GM04504 (cell line): ENCODE measurements at regions not wholly inside any gene's neighbourhood (a gene's known extent, or its start where the extent isn't known, plus 50 kb on each side); places are given as distances from the start of the nearest gene placed in this dataset.
"Not testable (repeated sequence)": the region's sequence is repeated elsewhere in the genome, so short reads cannot be mapped to it uniquely, and the experiment has no call there.

ENCODE experiments used
- DNase-seq: peaks from one replicate; pipeline ENCODE4 v3.0.0-alpha.2; 2012; ENCODE audit warnings: low read depth

DNA sequence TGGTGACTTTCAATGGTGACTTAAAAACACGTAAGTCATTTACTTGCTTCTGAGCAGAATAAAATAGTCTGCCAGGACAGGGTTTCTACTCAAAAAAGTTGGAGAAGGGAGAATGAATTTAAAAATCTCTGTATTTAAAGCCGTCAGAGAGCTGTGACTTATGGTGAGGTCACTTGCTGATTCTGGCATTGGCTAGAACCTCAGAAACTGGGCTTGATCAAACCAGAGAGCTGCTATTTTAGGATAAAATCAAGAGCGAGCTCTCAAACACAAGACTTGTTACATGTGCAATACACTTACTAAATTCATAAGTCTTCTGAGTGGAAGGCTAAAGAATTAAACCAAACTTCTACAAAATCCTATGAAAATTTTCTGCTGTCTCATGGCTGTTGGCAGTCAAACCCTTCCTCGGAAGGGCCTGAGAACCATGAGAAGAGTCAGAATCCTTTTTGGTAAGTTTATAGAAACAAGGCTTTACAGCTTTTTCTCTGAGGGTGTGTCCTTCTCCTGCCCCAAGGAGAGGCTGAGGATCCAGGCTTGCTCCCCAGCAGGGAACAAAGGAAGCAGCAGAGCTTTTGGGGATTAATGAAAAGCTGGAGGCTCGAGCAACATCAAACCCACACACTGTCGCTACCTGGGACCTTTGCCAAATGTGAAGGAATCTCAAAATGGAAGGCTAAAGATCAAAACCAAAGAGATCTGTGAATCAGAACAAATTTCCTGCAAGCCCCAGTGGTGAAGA lies 816.4 kb downstream of the SOCS6 start:
- DNase-seq, result no peak

DNA sequence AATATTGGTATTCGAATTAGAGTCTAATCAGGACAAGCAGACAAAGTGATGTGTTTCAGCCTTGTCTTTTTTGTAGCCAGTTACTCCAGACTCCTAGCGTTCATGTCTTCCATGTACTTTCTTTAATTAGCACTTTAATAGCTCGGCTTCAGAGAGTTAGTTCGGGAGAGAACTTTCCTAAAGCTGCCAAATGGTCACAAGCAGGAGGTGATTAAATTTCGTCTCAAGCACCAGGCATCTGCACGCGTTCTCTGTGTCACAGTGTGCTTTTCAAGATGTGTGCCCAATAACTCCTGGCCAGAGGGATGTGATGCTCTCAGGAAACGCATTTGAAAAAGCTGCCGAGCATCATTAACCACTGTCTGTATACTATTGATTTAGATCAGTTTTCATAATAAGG lies 790.8 kb downstream of the SOCS6 start:
- no peak for DNase-seq

DNA sequence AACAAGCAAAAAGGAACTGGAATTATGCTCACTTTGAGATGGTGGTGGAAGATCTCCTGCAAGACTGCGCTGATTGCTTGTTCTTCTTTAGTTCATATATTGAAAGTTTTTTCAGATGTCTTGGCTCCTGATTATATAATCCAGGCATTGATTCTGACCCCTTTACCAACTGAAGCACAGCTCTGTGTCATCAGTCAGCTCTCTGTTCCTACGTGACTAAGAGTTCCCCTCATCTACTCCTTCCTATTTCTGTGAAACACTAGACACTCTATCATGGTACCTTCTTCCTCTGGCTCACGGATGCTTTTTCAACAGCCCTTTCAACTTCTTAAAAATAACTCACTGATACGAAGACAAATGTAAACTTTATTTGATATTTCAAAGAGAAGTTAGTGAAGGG lies 788.6 kb downstream of the SOCS6 start:
- no peak for DNase-seq

DNA sequence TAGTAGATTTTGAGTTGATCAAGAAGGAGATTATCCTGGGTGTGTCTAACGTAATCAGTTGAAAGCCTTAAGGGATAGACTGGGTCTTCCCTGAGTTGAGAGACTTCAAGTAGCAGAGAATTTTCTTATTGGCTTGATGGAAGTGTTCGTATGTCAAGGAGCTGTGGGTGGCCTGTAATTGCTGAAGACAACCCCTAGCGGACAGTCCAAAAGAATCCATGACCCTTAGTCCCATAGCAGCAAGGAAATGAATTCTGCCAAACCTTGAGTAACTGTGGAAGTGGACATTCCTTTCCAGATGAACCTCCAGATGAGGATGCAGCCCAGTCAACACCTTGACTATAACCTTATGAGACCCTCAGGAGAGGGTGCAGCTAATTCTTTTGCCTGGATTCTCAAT lies 786.3 kb downstream of the SOCS6 start:
- DNase-seq, result no peak

DNA sequence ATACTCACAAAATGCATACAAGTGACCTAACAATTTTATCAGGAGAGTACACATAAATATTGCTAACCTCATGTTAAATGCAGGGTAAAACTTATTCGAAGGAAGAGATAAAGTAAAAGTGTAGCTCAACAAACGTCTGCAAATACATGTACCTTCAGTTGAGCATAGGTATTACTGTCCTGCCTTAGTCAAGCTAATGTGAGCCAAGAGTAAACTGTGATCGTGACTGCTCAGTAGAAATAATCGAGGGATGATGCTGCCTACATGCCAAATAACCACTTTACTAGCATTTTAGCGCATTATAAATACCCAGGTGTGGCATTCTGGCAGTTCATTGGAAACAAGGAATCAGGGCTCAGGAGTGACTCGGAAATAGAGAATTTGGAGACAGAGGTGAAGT lies 779.5 kb downstream of the SOCS6 start:
- DNase-seq, result no peak

DNA sequence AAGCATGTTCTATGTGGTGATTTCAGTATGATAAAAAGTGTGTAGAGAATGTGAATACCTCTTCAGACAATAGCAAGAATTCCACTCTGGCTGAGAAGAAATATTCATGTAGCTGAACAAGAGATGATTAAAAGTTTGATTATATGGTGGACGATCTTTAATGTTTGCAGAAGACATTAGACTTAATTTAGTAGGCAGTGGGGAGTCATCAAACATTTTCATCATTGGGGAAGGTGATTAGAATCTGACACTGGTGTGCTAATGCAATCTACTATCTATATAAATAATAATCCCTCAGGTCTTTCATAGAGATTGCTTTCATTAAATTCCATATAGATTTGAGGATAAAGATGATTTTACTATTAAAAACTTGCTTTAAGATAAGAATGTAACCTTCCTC lies 761.0 kb downstream of the SOCS6 start:
- no peak for DNase-seq

- DNase-seq, result no peak
These were observed 759.0 kb downstream of the SOCS6 start for GRCh38 chr18:71047882-71048281.

DNA sequence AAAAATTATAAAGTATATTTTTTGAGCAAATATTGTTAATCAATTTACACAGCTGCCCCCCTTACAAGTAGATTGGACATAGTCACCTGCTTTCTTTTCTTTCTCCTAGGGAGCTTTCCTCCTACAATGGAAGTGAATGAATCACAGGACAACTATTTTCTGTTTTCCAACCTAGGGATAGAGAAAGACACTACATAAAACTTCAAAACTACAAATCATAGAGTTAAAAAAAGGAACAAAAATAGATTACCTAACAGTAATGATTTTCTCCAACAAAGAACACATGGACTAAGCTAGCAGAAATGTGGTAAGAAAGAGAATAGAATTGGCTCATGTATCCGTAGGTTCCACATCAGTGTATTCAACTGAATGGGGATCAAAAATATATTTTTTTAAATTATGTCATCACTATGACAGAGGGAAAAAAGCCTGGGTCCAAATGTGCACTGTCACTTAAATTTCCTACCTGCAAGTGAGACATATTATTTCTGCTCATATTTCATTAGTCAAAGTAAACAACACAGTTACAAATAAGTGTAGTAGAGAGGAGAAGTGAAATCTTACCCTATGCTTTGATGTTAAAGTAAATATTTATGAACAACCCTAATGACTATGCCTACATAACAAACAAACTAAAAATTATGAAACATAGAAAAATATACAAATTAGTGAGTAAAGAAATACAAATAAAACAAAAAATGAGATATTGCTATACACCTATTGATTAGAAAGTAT lies 756.7 kb downstream of the SOCS6 start:
- no peak for DNase-seq

DNA sequence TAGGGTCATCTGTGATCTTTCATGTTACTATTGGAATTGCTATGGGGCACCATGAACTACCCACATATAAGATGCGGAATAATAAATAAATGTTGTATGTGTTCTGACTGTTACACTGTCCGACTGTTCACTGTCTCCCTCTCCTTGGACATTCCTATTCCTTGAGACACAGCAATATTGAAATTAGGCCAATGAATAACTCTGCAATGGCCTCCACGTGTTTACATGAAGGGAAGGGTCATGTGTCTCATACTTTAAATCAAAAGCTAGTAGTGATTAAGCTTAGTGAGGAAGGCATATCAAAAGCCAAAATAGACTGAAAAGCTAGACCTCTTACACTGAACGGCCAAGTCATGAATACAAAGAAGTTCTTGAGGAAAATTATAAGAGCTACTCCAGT lies 751.3 kb downstream of the SOCS6 start:
- DNase-seq, result no peak

- no peak for DNase-seq
These were observed 749.4 kb downstream of the SOCS6 start for GRCh38 chr18:71038196-71038595.

GRCh38 chr18:71036783-71037182 lies 747.9 kb downstream of the SOCS6 start:
- no peak for DNase-seq

DNA sequence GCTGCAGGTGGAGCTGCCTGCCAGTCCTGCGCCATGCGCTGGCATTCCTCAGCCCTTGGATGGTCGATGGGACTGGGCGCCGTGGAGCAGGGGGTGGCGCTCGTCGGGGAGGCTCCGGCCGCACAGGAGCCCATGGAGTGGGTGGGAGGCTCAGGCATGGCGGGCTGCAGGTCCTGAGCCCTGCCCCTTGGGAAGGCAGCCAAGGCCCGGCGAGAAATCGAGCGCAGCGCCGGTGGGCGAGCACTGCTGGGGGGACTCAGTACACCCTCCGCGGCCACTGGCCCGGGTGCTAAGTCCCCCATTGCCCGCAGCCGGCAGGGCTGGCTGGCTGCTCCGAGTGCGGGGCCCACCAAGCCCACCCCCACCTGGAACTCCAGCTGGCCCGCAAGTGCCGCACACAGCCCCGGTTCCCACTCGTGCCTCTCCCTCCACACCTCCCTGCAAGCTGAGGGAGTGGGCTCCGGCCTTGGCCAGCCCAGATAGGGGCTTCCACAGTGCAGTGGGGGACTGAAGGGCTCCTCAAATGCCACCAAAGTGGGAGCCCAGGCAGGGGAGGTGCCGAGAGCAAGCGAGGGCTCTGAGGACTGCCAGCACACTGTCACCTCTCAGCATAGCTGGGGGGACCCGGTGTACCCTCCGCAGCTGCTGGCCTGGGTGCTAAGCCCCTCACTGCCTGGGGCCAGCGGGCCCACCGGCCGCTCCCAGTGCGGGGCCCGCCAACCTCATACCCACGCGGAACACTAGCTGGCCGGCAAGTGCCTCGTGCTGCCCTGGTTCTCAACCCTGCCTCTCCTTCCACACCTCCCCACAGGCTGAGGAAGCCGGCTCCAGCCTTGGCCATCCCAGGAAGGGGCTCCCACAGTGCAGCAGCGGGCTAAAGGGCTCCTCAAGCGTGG lies 742.7 kb downstream of the SOCS6 start:
- DNase-seq, result not testable (repeated sequence)

GRCh38 chr18:71030085-71030484 lies 741.2 kb downstream of the SOCS6 start:
- not testable (repeated sequence) for DNase-seq

GRCh38 chr18:71028285-71028762 lies 739.5 kb downstream of the SOCS6 start:
- no peak for DNase-seq

DNA sequence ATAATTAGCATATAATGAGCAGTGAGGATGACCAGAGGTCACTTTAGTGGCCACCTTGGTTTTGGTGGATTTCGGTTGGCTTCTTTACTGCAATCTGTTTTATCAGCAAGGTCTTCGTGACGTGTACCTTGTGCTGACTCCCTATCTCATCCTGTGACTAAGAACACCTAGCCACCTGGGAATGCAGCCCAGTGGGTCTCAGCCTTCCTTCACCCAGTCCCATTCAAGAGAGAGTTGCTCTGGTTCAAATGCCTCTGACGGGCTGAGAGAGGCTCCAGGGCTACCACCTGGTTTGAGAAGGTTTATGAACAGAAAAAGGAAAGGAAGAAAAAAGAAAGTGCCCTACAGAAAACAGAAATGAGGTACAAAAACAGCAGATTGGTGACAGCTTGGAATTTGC lies 738.7 kb downstream of the SOCS6 start:
- no peak for DNase-seq

DNA sequence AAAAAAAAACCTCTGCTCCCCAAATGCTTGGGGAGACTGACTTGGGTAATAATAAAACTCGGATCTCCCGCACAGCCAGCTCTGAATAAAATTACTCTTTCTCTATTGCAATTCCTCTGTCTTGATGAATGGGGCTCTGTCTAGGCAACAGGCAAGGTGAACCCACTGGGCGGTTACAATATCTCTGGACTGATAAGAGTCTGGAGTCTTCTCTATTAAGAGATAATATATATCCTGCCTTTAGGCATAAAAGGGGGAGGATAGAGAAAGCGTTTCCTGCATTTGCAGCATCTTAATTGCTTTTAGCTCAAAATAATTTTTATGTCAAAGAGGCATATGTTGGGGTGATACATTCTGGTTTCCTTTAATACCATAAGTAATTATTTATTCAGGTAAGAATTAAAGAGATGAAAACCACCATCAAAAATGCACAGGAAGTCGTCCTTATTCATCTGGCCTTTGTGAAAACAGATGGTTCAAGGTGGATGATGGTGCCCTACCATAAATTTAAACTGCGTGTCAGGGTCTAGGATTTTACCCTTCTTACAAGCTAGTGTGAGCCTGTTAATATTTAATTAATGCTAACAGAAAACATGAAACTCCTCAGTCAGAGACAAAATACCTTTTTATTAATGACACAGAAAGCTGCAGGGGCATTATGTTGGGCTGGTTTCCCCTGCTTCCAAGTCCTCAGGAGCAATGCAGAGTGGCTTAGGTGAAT lies 736.8 kb downstream of the SOCS6 start:
- DNase-seq, result no peak

DNA sequence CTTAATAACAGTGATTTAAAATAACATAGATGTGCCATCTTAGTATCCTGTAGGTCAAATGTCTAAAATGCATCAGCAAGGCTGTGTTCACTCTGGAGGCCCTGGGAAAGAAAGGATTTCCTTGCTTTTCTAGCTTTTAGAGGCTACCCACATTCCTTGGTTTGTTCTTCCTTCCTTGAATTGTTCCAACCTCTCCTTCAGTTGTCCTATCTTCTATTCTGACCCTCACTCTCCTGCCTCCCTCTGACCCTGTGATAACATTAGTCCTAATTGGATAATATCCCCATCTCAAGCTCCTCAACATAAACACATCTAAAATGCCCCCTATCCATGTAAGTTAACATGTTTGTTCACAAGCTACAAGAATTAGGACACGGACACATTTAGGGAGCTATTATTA lies 733.5 kb downstream of the SOCS6 start:
- no peak for DNase-seq

- no peak for DNase-seq
These were observed 732.2 kb downstream of the SOCS6 start for GRCh38 chr18:71021030-71021362.

GRCh38 chr18:71020342-71021029 lies 731.6 kb downstream of the SOCS6 start:
- no peak for DNase-seq

DNA sequence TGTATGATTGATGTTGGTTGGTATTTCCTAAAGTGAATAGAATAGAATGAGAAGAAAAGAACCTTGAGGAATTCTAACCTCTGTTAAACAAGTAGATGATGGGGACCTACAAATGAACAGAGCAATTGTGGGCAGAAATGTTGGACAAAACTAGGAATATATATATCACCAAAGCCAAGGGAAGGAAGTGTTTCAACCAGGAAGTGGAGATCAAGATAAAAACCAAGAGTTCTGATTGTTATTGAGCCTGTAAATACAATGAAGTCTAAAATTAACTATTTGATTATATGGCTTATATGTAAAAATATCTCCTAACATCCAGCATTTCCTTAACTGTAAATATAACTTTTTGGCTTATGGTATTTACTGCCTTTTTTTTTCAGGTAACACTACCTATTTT lies 730.0 kb downstream of the SOCS6 start:
- no peak for DNase-seq

GRCh38 chr18:71012789-71013188 lies 723.9 kb downstream of the SOCS6 start:
- no peak for DNase-seq
